H9 (cell line): ENCODE measurements at regions not wholly inside any gene's neighbourhood (a gene's known extent, or its start where the extent isn't known, plus 50 kb on each side); places are given as distances from the start of the nearest gene placed in this dataset.
"Not testable (repeated sequence)": the region's sequence is repeated elsewhere in the genome, so short reads cannot be mapped to it uniquely, and the experiment has no call there.

Experiments used
- DNase-seq: peaks from one replicate; pipeline ENCODE4 v3.0.0-alpha.2; 2017
- H2AFZ ChIP-seq: one replicate; pipeline ENCODE4 v1.6.1; 2013; ENCODE audit warnings: mild to moderate bottlenecking, low read length, control low read depth, moderate library complexity
- H2AK5ac ChIP-seq: 2 replicates; pipeline ENCODE4 v1.6.1; 2013; ENCODE audit warnings: low read length, control low read depth, mixed read lengths; ENCODE audit not compliant: insufficient read length
- H2BK120ac ChIP-seq: one replicate; pipeline ENCODE4 v1.6.1; 2013; ENCODE audit warnings: low read depth, mild to moderate bottlenecking, low read length, control low read depth, inconsistent platforms; ENCODE audit not compliant: poor library complexity, severe bottlenecking
- H2BK12ac ChIP-seq: 2 replicates; pipeline ENCODE4 v1.6.1; 2013; ENCODE audit warnings: low read length, control low read depth, mixed read lengths, low read depth; ENCODE audit not compliant: insufficient read length
- H2BK15ac ChIP-seq: 2 replicates; pipeline ENCODE4 v1.6.1; 2013; ENCODE audit warnings: low read depth, low read length, control low read depth
- H2BK20ac ChIP-seq: one replicate; pipeline ENCODE4 v1.6.1; 2013; ENCODE audit warnings: low read depth, mild to moderate bottlenecking, low read length, control low read depth, inconsistent platforms; ENCODE audit not compliant: poor library complexity, severe bottlenecking
- H2BK5ac ChIP-seq: 2 replicates; pipeline ENCODE4 v1.6.1; 2013; ENCODE audit warnings: low read length, control low read depth, mixed read lengths; ENCODE audit not compliant: insufficient read length
- H3K14ac ChIP-seq: 2 replicates; pipeline ENCODE4 v1.6.1; 2013; ENCODE audit warnings: low read length, control low read depth; ENCODE audit not compliant: insufficient read depth
- H3K18ac ChIP-seq: 2 replicates; pipeline ENCODE4 v1.6.1; 2013; ENCODE audit warnings: low read depth, mild to moderate bottlenecking, mixed read lengths, low read length, control low read depth; ENCODE audit not compliant: insufficient read length
- H3K23ac ChIP-seq: 2 replicates; pipeline ENCODE4 v1.6.1; 2013; ENCODE audit warnings: low read length, control low read depth, mixed read lengths, low read depth; ENCODE audit not compliant: insufficient read length
- H3K23me2 ChIP-seq: 2 replicates; pipeline ENCODE4 v1.6.1; 2013; ENCODE audit warnings: low read depth, mild to moderate bottlenecking, mixed read lengths, low read length, control low read depth; ENCODE audit not compliant: insufficient read length, poor library complexity, severe bottlenecking
- H3K27ac ChIP-seq: 2 replicates; pipeline ENCODE4 v1.5.1; 2013; ENCODE audit warnings: low read length, control low read depth, mixed read lengths, low read depth; ENCODE audit not compliant: insufficient read length
- H3K27me3 ChIP-seq: 2 replicates; pipeline ENCODE4 v1.6.1; 2013; ENCODE audit warnings: low read length, control low read depth, inconsistent platforms; ENCODE audit not compliant: insufficient read depth
- H3K4ac ChIP-seq: 2 replicates; pipeline ENCODE4 v1.6.1; 2013; ENCODE audit warnings: low read depth, mild to moderate bottlenecking, control low read depth, inconsistent platforms, low read length, moderate library complexity
- H3K4me1 ChIP-seq: 2 replicates; pipeline ENCODE4 v1.6.1; 2013; ENCODE audit warnings: low read length, control low read depth, inconsistent platforms; ENCODE audit not compliant: insufficient read depth
- H3K4me2 ChIP-seq: 2 replicates; pipeline ENCODE4 v1.6.1; 2013; ENCODE audit warnings: low read length, control low read depth, mixed read lengths; ENCODE audit not compliant: insufficient read length, insufficient read depth
- H3K56ac ChIP-seq: 2 replicates; pipeline ENCODE4 v1.6.1; 2013; ENCODE audit warnings: low read depth, mild to moderate bottlenecking, mixed read lengths, low read length, control low read depth; ENCODE audit not compliant: insufficient read length
- H3K79me1 ChIP-seq: 2 replicates; pipeline ENCODE4 v1.6.1; 2013; ENCODE audit warnings: low read depth, mild to moderate bottlenecking, moderate library complexity, low read length, control low read depth, inconsistent platforms; ENCODE audit not compliant: insufficient read depth, poor library complexity, severe bottlenecking
- H3K79me2 ChIP-seq: 2 replicates; pipeline ENCODE4 v1.6.1; 2013; ENCODE audit warnings: low read length, control low read depth, inconsistent platforms; ENCODE audit not compliant: insufficient read depth
- H3K9ac ChIP-seq: 2 replicates; pipeline ENCODE4 v1.6.1; 2013; ENCODE audit warnings: low read length, control low read depth, mixed read lengths; ENCODE audit not compliant: insufficient read length; ENCODE audit errors: extremely low read depth
- H3K9me3 ChIP-seq: one replicate; pipeline ENCODE4 v1.6.1; 2013; ENCODE audit warnings: low read depth, low read length, inconsistent platforms; ENCODE audit not compliant: control insufficient read depth
- H3T11ph ChIP-seq: one replicate; pipeline ENCODE4 v1.6.1; 2013; ENCODE audit warnings: mild to moderate bottlenecking, low read length, control low read depth, inconsistent platforms
- H4K20me1 ChIP-seq: one replicate; pipeline ENCODE4 v1.6.1; 2013; ENCODE audit not compliant: control insufficient read depth, insufficient read length, insufficient read depth
- H4K5ac ChIP-seq: 2 replicates; pipeline ENCODE4 v1.6.1; 2013; ENCODE audit warnings: low read depth, mild to moderate bottlenecking, mixed read lengths, low read length, control low read depth; ENCODE audit not compliant: insufficient read length
- H4K8ac ChIP-seq: replicated peaks from 2 replicates; pipeline ENCODE4 v1.6.1; 2013; ENCODE audit warnings: low read length, control low read depth, mixed read lengths, low read depth; ENCODE audit not compliant: insufficient read length
- H4K91ac ChIP-seq: 2 replicates; pipeline ENCODE4 v1.6.1; 2013; ENCODE audit warnings: low read depth, mild to moderate bottlenecking, moderate library complexity, mixed read lengths, low read length, control low read depth; ENCODE audit not compliant: insufficient read length
- H3K27ac Mint-ChIP-seq, 3 experiments: 2 replicates in 2 of 3; 3 replicates in 1 of 3; pipeline ENCODE4 v1.8.0; 2020 to 2021; ENCODE audit warnings: mixed read lengths in 3 of 3, mild to moderate bottlenecking in 1 of 3, moderate library complexity in 1 of 3
- H3K27me3 Mint-ChIP-seq: 2 replicates; pipeline ENCODE4 v1.8.0; 2021; ENCODE audit warnings: low read depth, mild to moderate bottlenecking, moderate library complexity, mixed read lengths
- H3K36me3 Mint-ChIP-seq, 3 experiments: 2 replicates in 2 of 3; 3 replicates in 1 of 3; pipeline ENCODE4 v1.8.0; 2020 to 2021; ENCODE audit warnings: low read depth in 3 of 3, mixed read lengths in 3 of 3; ENCODE audit not compliant: insufficient read depth in 1 of 3
- H3K4me1 Mint-ChIP-seq, 2 experiments: 2 replicates each; pipeline ENCODE4 v1.8.0; 2020; ENCODE audit warnings: mixed read lengths in 2 of 2
- H3K4me3 Mint-ChIP-seq, 2 experiments: 2 replicates in 1 of 2; 3 replicates in 1 of 2; pipeline ENCODE4 v1.8.0; 2020 to 2021; ENCODE audit warnings: mild to moderate bottlenecking in 2 of 2, mixed read lengths in 2 of 2, moderate library complexity in 1 of 2
- H3K9me3 Mint-ChIP-seq, 2 experiments: 2 replicates in 1 of 2; 3 replicates in 1 of 2; pipeline ENCODE4 v1.8.0; 2020; ENCODE audit warnings: mild to moderate bottlenecking in 2 of 2, mixed read lengths in 2 of 2, moderate library complexity in 1 of 2
- WGBS: extraction: QIAGEN DNeasy Blood & Tissue Kit; methylation state at CpG from one replicate; pipeline ENCODE4 v1.1.7; 2013; ENCODE audit warnings: missing lambda C conversion rate, low lambda C conversion rate, mixed read lengths; ENCODE audit not compliant: insufficient read length; ENCODE audit errors: extremely low coverage; 5-methylcytosine and 5-hydroxymethylcytosine counted together

- no CpG with 5 or more reads among the region's 3 CpGs for WGBS
These were observed 81.4 kb upstream of the NEK3 start for GRCh38 chr13:52240752-52241151.

More at GRCh38 chr13:52240752-52241151, 81.4 kb upstream of the NEK3 start:
- not testable (repeated sequence) for H2BK120ac ChIP-seq, H3K79me1 ChIP-seq, H3K27ac ChIP-seq, H3K79me2 ChIP-seq, H2BK20ac ChIP-seq, H2BK15ac ChIP-seq, H3K4me3 Mint-ChIP-seq, H3K23me2 ChIP-seq, H4K91ac ChIP-seq, H3K4me1 Mint-ChIP-seq, H3K27ac Mint-ChIP-seq, H2AK5ac ChIP-seq, H3K18ac ChIP-seq, H3K4ac ChIP-seq, H3K36me3 Mint-ChIP-seq, H3K27me3 ChIP-seq, H4K20me1 ChIP-seq, H2BK5ac ChIP-seq, H3K14ac ChIP-seq, H3K56ac ChIP-seq, H3K4me2 ChIP-seq, H2AFZ ChIP-seq, H4K5ac ChIP-seq, H3K9me3 ChIP-seq, H2BK12ac ChIP-seq, H3T11ph ChIP-seq, H4K8ac ChIP-seq, H3K23ac ChIP-seq, H3K9me3 Mint-ChIP-seq, DNase-seq, H3K4me1 ChIP-seq, H3K9ac ChIP-seq, H3K27me3 Mint-ChIP-seq
